Cardiac muscle cell (in vitro differentiated cells and primary cell): ENCODE measurements at regions not wholly inside any gene's neighbourhood (a gene's known extent, or its start where the extent isn't known, plus 50 kb on each side); places are given as distances from the start of the nearest gene placed in this dataset.

ENCODE experiments used
- DNase-seq, 2 donors: peaks; one replicate each; pipeline versions ENCODE4 v3.0.0 to v3.0.0-alpha.2; 2010 to 2017; ENCODE audit warnings: low read depth in 1 of 2, low spot score in 1 of 2
- H3K27ac ChIP-seq: fragments of 200-600 bp; sonication (generic); 2 replicates; pipeline ENCODE4 v1.5.1; 2016
- H3K27me3 ChIP-seq: fragments of 200-600 bp; sonication (generic); 2 replicates; pipeline ENCODE4 v1.6.0; 2016; ENCODE audit warnings: control low read depth
- H3K36me3 ChIP-seq: fragments of 200-600 bp; sonication (generic); 2 replicates; pipeline ENCODE4 v1.5.1; 2016; ENCODE audit warnings: control low read depth
- H3K4me1 ChIP-seq: fragments of 200-600 bp; sonication (generic); 2 replicates; pipeline ENCODE4 v1.8.1; 2017; ENCODE audit warnings: low read depth, mild to moderate bottlenecking, mixed run types
- H3K4me3 ChIP-seq: fragments of 200-600 bp; sonication (generic); 2 replicates; pipeline ENCODE4 v1.5.1; 2016; ENCODE audit warnings: mild to moderate bottlenecking
- H3K9me3 ChIP-seq: fragments of 200-600 bp; sonication (generic); 2 replicates; pipeline ENCODE4 v1.5.1; 2017; ENCODE audit warnings: low read depth, mild to moderate bottlenecking, control low read depth
- TF ChIP-seq, protein P1 (sequence below): IDR thresholded peaks from 2 replicates; pipeline ENCODE4 v1.5.1; 2012; ENCODE audit warnings: low read depth, mild to moderate bottlenecking, low read length

DNA sequence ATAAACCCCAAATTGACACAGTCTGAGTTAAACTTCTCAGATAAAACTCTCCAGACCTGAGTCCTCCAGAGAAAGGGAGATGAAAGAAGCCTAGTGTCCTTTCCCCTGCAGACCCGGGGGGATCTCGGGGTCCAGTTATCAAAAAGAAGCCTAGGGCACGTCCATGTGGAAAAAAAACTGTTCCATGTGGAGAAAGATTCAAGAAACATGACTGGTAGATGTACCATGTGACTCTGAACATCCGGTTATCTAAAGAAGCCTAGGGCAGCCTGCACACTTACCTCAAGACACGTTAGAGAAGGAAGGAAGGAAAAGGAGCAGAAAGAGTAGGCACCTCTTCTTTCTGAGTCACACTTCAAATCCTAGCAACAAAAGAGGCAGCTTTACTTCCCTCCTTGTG, 421.0 kb downstream of the LRATD1 start:
- DNase-seq, result no peak
- Histone ChIP-seq H3K36me3 (no peaks in the 10 kb centered on the region), H3K27me3 (no peaks in the 10 kb centered on the region), H3K4me1 (peaks cover under 1% of the 10 kb centered on the region), H3K4me3 (no peak overlapping the region), H3K9me3 (no peaks in the 10 kb centered on the region), H3K27ac (no peak overlapping the region)
- TF ChIP-seq, protein P1, sequence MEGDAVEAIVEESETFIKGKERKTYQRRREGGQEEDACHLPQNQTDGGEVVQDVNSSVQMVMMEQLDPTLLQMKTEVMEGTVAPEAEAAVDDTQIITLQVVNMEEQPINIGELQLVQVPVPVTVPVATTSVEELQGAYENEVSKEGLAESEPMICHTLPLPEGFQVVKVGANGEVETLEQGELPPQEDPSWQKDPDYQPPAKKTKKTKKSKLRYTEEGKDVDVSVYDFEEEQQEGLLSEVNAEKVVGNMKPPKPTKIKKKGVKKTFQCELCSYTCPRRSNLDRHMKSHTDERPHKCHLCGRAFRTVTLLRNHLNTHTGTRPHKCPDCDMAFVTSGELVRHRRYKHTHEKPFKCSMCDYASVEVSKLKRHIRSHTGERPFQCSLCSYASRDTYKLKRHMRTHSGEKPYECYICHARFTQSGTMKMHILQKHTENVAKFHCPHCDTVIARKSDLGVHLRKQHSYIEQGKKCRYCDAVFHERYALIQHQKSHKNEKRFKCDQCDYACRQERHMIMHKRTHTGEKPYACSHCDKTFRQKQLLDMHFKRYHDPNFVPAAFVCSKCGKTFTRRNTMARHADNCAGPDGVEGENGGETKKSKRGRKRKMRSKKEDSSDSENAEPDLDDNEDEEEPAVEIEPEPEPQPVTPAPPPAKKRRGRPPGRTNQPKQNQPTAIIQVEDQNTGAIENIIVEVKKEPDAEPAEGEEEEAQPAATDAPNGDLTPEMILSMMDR, result no peak

- Histone ChIP-seq H3K27me3 (no peaks in the 10 kb centered on the region), H3K36me3 (no peaks in the 10 kb centered on the region), H3K4me3 (no peak overlapping the region), H3K9me3 (no peaks in the 10 kb centered on the region), H3K4me1 (peaks cover 5% of the 10 kb centered on the region), H3K27ac (no peak overlapping the region)
- TF ChIP-seq, protein P1, result no peak
- DNase-seq, result no peak
Measured at GRCh38 chr2:15058015-15058720, 425.7 kb downstream of the LRATD1 start.

DNA sequence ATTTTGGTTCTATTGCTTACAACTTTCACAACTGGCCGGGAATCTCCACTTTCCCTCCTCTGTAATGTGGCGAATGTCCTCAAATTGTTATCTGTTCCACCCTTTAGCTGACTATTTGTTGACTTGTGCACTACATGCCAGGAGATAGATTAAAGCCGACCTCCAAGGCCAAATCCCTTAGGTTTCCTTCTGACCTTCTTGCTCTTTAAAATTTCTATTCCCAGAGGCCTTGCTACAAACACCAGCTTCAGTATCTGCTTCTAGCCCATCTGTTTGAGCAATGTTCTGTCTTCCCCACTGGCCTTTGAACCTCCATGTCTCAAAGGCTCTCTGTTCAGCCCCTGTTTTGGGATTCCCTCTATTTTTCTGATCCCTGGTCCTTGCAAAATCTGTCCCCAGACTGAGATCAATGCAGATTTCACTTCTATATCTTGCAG, 426.2 kb downstream of the LRATD1 start:
- H3K4me1 ChIP-seq, result peaks cover 5% of the 10 kb centered on the region
- no peak overlapping the region for H3K27ac ChIP-seq
- TF ChIP-seq, protein P1, result no peak
- no peaks in the 10 kb centered on the region for H3K9me3 ChIP-seq
- DNase-seq, result no peak
- no peaks in the 10 kb centered on the region for H3K27me3 ChIP-seq
- H3K36me3 ChIP-seq, result no peaks in the 10 kb centered on the region
- no peak overlapping the region for H3K4me3 ChIP-seq

DNA sequence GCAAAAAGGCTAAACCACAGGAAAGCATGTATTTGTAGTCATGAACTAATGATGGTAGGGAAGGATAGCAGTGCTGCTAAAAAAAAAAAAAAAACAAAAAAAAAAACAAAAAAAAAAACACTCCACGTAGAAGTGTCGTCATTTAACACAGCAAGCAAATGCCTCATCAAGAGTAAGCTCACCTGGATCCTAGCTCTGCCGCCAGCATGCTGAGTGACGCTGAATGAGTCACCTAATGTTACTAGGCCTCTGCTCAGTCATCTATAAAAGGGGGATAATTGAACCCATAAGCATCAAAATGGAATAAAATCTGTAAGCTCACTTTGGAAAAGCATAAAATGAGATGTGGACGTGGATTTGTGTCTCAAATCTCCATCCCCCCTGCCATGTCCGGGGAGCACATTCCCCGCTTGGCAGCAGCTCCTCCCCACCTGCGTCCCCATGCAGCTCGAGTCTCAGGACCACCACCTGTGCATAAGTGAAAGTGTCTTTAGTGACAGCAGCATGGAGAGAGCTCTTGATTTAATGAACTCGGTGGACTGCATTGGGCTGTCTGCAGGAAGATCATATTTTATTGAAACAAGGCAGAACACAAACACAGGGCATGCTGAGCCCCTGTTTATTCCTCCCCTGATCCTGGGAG, 427.5 kb downstream of the LRATD1 start:
- Histone ChIP-seq H3K4me1 (peaks cover 5% of the 10 kb centered on the region), H3K4me3 (no peak overlapping the region), H3K27ac (no peak overlapping the region), H3K27me3 (no peaks in the 10 kb centered on the region), H3K36me3 (no peaks in the 10 kb centered on the region), H3K9me3 (no peaks in the 10 kb centered on the region)
- TF ChIP-seq, protein P1, result no peak
- no peak for DNase-seq

- TF ChIP-seq, protein P1, result no peak
- H3K9me3 ChIP-seq, result no peaks in the 10 kb centered on the region
- no peak for DNase-seq
- H3K4me3 ChIP-seq, result no peak overlapping the region
- H3K4me1 ChIP-seq, result peaks cover 5% of the 10 kb centered on the region
- H3K27me3 ChIP-seq, result no peaks in the 10 kb centered on the region
- no peak overlapping the region for H3K27ac ChIP-seq
- H3K36me3 ChIP-seq, result no peaks in the 10 kb centered on the region
Measured at GRCh38 chr2:15061268-15061667, 428.8 kb downstream of the LRATD1 start.
